SK-N-SH treated with all-trans-retinoic acid at 6 μM for 48 hours (cell line): ENCODE measurements at regions not wholly inside any gene's neighbourhood (a gene's known extent, or its start where the extent isn't known, plus 50 kb on each side); places are given as distances from the start of the nearest gene placed in this dataset.

Experiments
- ATAC-seq: fragments of 200-7000 bp; cut with Tn5 transposase; 3 replicates; pipeline ENCODE4 v1.9.1; 2020; ENCODE audit warnings: mild to moderate bottlenecking, moderate library complexity
- ARNTL ChIP-seq: fragments of 450-650 bp; formaldehyde crosslinking; IDR thresholded peaks from 2 replicates; pipeline ENCODE4 v1.5.0; 2020; ENCODE audit warnings: low read depth, mild to moderate bottlenecking, moderate library complexity, borderline replicate concordance
- BACH2 ChIP-seq: fragments of 250-450 bp; sonication (Bioruptor Pico); IDR thresholded peaks from 2 replicates; pipeline ENCODE4 v1.9.0; 2021; ENCODE audit warnings: mild to moderate bottlenecking, borderline replicate concordance
- CREB5 ChIP-seq: fragments of 250-450 bp; sonication (Bioruptor Pico); IDR thresholded peaks from 2 replicates; pipeline ENCODE4 v1.5.1; 2020; ENCODE audit warnings: low read depth, mild to moderate bottlenecking, moderate library complexity
- CSRNP3 ChIP-seq: fragments of 250-450 bp; sonication (Bioruptor Pico); IDR thresholded peaks from 2 replicates; pipeline ENCODE4 v1.5.1; 2021; ENCODE audit warnings: mild to moderate bottlenecking, moderate library complexity
- ESRRG ChIP-seq: fragments of 250-450 bp; sonication (Bioruptor Pico); IDR thresholded peaks from 2 replicates; pipeline ENCODE4 v1.6.1; 2021; ENCODE audit warnings: mild to moderate bottlenecking
- GLIS3 ChIP-seq: fragments of 250-450 bp; sonication (Bioruptor Pico); IDR thresholded peaks from 2 replicates; pipeline ENCODE4 v1.5.0; 2020; ENCODE audit warnings: mild to moderate bottlenecking, moderate library complexity
- ISL1 ChIP-seq: fragments of 250-450 bp; sonication (Bioruptor Pico); IDR thresholded peaks from 2 replicates; pipeline ENCODE4 v2.1.2; 2022; ENCODE audit warnings: mild to moderate bottlenecking, moderate library complexity
- OSR1 ChIP-seq: fragments of 250-450 bp; sonication (Bioruptor Pico); IDR thresholded peaks from 2 replicates; pipeline ENCODE4 v1.8.0; 2022; ENCODE audit warnings: moderate library complexity, mild to moderate bottlenecking, inconsistent platforms
- PATZ1 ChIP-seq: fragments of 250-450 bp; sonication (Bioruptor Pico); IDR thresholded peaks from 2 replicates; pipeline ENCODE4 v1.8.0; 2020; ENCODE audit warnings: mild to moderate bottlenecking, moderate library complexity, borderline replicate concordance
- POU6F1 ChIP-seq: fragments of 250-450 bp; sonication (Bioruptor Pico); IDR thresholded peaks from 2 replicates; pipeline ENCODE4 v1.8.0; 2021; ENCODE audit warnings: low read depth, mild to moderate bottlenecking, moderate library complexity, borderline replicate concordance
- PPARA ChIP-seq: fragments of 250-450 bp; sonication (Bioruptor Pico); IDR thresholded peaks from 2 replicates; pipeline ENCODE4 v1.5.0; 2020; ENCODE audit warnings: mild to moderate bottlenecking, borderline replicate concordance
- RARB ChIP-seq: fragments of 250-450 bp; sonication (Bioruptor Pico); IDR thresholded peaks from 2 replicates; pipeline ENCODE4 v1.8.0; 2021; ENCODE audit warnings: mild to moderate bottlenecking, moderate library complexity
- SNAI2 ChIP-seq: fragments of 250-450 bp; sonication (Bioruptor Pico); IDR thresholded peaks from 2 replicates; pipeline ENCODE4 v1.5.0; 2020; ENCODE audit warnings: mild to moderate bottlenecking, moderate library complexity
- TCF4 ChIP-seq: fragments of 250-450 bp; sonication (Bioruptor Pico); IDR thresholded peaks from 2 replicates; pipeline ENCODE4 v1.8.0; 2021; ENCODE audit warnings: mild to moderate bottlenecking, moderate library complexity, borderline replicate concordance
- TOX ChIP-seq: fragments of 250-450 bp; sonication (Bioruptor Pico); IDR thresholded peaks from 2 replicates; pipeline ENCODE4 v1.8.0; 2021; ENCODE audit warnings: mild to moderate bottlenecking, moderate library complexity, borderline replicate concordance
- ZC3H10 ChIP-seq: fragments of 250-450 bp; sonication (Bioruptor Pico); IDR thresholded peaks from 2 replicates; pipeline ENCODE4 v1.5.1; 2021; ENCODE audit warnings: mild to moderate bottlenecking, moderate library complexity
- ZFP30 ChIP-seq: fragments of 450-650 bp; formaldehyde crosslinking; IDR thresholded peaks from 2 replicates; pipeline ENCODE4 v1.5.0; 2022; ENCODE audit warnings: mild to moderate bottlenecking, moderate library complexity
- ZNF565 ChIP-seq: fragments of 450-650 bp; formaldehyde crosslinking; conservative IDR thresholded peaks from 2 replicates; pipeline ENCODE4 v1.5.0; 2020; ENCODE audit warnings: low read depth, mild to moderate bottlenecking, moderate library complexity
- ZNF70 ChIP-seq: fragments of 450-650 bp; formaldehyde crosslinking; IDR thresholded peaks from 2 replicates; pipeline ENCODE4 v1.5.0; 2020; ENCODE audit warnings: mild to moderate bottlenecking, moderate library complexity
- TF ChIP-seq, protein P1 (sequence below): fragments of 250-450 bp; sonication (Bioruptor Pico); IDR thresholded peaks from 2 replicates; pipeline ENCODE4 v1.5.0; 2020; ENCODE audit warnings: mild to moderate bottlenecking, moderate library complexity

DNA sequence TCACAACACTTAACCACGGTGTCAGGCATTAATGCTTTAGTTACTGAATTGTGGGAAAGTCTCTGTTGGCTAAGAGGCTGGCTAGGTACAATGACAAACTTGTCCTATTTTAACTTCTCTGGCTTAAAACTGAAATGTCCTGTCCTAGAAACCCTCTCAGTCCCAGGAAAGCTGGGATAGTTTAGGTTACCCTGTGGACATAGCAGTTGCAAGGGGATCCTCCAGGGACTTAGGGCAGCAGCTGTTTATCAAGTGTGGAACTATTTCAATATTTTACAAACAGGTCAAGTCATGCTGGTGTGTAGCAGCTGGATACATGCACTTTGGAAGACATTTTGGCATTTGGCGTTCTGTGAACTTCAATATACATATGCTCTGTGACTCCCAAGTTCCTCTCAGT, 95.0 kb upstream of the ARRDC3 start (continued):
- TF ChIP-seq POU6F1 (CRISPR knock-in tag) (no peak), GLIS3 (no peak), ZNF565 (CRISPR knock-in tag) (no peak), BACH2 (no peak), ZC3H10 (CRISPR knock-in tag) (no peak), TCF4 (CRISPR knock-in tag) (no peak)
- TF ChIP-seq, all 23 proteins: peak for 0

- no peak for ATAC-seq
- TF ChIP-seq ZNF70 (CRISPR knock-in tag) (no peak), CSRNP3 (CRISPR knock-in tag) (no peak), ESRRG (CRISPR knock-in tag) (no peak), POU6F1 (CRISPR knock-in tag) (no peak), ARNTL (no peak)
- TF ChIP-seq, protein P1, sequence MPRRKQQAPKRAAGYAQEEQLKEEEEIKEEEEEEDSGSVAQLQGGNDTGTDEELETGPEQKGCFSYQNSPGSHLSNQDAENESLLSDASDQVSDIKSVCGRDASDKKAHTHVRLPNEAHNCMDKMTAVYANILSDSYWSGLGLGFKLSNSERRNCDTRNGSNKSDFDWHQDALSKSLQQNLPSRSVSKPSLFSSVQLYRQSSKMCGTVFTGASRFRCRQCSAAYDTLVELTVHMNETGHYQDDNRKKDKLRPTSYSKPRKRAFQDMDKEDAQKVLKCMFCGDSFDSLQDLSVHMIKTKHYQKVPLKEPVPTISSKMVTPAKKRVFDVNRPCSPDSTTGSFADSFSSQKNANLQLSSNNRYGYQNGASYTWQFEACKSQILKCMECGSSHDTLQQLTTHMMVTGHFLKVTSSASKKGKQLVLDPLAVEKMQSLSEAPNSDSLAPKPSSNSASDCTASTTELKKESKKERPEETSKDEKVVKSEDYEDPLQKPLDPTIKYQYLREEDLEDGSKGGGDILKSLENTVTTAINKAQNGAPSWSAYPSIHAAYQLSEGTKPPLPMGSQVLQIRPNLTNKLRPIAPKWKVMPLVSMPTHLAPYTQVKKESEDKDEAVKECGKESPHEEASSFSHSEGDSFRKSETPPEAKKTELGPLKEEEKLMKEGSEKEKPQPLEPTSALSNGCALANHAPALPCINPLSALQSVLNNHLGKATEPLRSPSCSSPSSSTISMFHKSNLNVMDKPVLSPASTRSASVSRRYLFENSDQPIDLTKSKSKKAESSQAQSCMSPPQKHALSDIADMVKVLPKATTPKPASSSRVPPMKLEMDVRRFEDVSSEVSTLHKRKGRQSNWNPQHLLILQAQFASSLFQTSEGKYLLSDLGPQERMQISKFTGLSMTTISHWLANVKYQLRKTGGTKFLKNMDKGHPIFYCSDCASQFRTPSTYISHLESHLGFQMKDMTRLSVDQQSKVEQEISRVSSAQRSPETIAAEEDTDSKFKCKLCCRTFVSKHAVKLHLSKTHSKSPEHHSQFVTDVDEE: no peak
Observed at GRCh38 chr5:91477408-91477807, 94.3 kb upstream of the ARRDC3 start.

DNA sequence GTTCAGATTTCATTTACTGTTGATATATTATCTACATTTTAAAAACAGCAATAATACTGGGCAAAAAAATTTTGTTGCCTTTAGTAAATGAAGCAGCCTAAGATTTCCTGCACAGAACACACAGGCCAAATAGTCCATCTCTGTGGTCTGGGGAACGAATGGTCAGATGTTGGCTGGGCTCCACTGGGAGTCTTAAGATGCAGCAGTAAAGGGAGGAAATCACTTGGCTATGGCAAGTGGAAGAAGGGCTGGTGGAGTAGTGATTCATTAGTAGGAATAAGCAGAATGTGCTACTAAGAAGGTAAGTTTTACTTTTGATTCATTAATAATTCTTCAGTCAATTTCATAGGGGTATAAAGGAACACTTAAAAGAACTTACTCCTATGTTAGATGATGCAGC, 91.1 kb upstream of the ARRDC3 start:
- ATAC-seq: no peak
- TF ChIP-seq ZNF565 (CRISPR knock-in tag) (no peak), ZFP30 (CRISPR knock-in tag) (no peak), RARB (CRISPR knock-in tag) (no peak), OSR1 (CRISPR knock-in tag) (no peak), CSRNP3 (CRISPR knock-in tag) (no peak), ZNF70 (CRISPR knock-in tag) (no peak), TCF4 (CRISPR knock-in tag) (no peak), ESRRG (CRISPR knock-in tag) (no peak), POU6F1 (CRISPR knock-in tag) (no peak), SNAI2 (CRISPR knock-in tag) (no peak), ISL1 (CRISPR knock-in tag) (no peak), PATZ1 (no peak), TOX (CRISPR knock-in tag) (no peak), GLIS3 (no peak), PPARA (CRISPR knock-in tag) (no peak), CREB5 (CRISPR knock-in tag) (no peak)
- TF ChIP-seq, protein P1: no peak
